OCI-LY3 (cell line): ENCODE measurements at regions not wholly inside any gene's neighbourhood (a gene's known extent, or its start where the extent isn't known, plus 50 kb on each side); places are given as distances from the start of the nearest gene placed in this dataset.

Source experiments
- EZH2phosphoT487 ChIP-seq: fragments of 200-600 bp; shearing (Covaris generic); IDR thresholded peaks from 2 replicates; pipeline ENCODE4 v1.6.1; 2018; ENCODE audit warnings: antibody characterized with exemption, mixed run types, low read depth
- TF ChIP-seq, protein P1 (sequence below): fragments of 200-600, 300-600 bp; sonication (generic); IDR thresholded peaks from 2 replicates; pipeline ENCODE4 v1.5.1; 2014; ENCODE audit warnings: antibody characterized with exemption, low read length, low read depth

DNA sequence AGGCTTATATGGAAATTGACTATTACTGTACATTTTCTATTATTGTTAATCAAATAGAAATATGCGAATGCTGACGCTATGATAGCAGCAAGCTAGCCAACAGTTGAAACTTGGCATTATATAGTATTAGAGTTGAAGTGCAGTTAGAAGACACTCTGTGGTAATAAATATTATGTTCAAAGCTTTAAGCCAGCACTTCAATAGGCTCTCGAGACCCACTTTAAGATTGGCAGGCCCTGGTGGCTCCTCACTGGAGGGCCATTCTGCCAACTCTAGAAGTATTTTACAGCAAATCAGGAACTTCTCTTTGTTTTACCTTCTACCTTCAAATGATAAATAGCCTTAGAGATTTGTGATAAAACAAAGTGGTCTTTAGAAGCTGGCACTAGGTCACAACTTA is 2029.0 kb upstream of the WWC1 start:
- TF ChIP-seq, protein P1, sequence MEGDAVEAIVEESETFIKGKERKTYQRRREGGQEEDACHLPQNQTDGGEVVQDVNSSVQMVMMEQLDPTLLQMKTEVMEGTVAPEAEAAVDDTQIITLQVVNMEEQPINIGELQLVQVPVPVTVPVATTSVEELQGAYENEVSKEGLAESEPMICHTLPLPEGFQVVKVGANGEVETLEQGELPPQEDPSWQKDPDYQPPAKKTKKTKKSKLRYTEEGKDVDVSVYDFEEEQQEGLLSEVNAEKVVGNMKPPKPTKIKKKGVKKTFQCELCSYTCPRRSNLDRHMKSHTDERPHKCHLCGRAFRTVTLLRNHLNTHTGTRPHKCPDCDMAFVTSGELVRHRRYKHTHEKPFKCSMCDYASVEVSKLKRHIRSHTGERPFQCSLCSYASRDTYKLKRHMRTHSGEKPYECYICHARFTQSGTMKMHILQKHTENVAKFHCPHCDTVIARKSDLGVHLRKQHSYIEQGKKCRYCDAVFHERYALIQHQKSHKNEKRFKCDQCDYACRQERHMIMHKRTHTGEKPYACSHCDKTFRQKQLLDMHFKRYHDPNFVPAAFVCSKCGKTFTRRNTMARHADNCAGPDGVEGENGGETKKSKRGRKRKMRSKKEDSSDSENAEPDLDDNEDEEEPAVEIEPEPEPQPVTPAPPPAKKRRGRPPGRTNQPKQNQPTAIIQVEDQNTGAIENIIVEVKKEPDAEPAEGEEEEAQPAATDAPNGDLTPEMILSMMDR: no peak
- TF ChIP-seq EZH2phosphoT487: no peak
